Muscle of leg (tissue), 3 donors: ENCODE measurements at regions not wholly inside any gene's neighbourhood (a gene's known extent, or its start where the extent isn't known, plus 50 kb on each side); places are given as distances from the start of the nearest gene placed in this dataset.

ENCODE experiments used
- DNase-seq: peaks from one replicate; pipeline ENCODE4 v3.0.0; 2013
- H3K27ac ChIP-seq: one replicate; pipeline ENCODE4 v1.5.1; 2013; ENCODE audit warnings: mild to moderate bottlenecking, low read length, control low read depth
- H3K27me3 ChIP-seq: one replicate; pipeline ENCODE4 v1.6.1; 2013; ENCODE audit warnings: low read length; ENCODE audit not compliant: control insufficient read depth, insufficient read depth
- H3K36me3 ChIP-seq: one replicate; pipeline ENCODE4 v1.6.1; 2013; ENCODE audit warnings: low read length; ENCODE audit not compliant: control insufficient read depth, insufficient read depth
- H3K4me1 ChIP-seq: one replicate; pipeline ENCODE4 v1.6.1; 2013; ENCODE audit warnings: low read length; ENCODE audit not compliant: control insufficient read depth, insufficient read depth
- H3K4me3 ChIP-seq: one replicate; pipeline ENCODE4 v1.5.1; 2013; ENCODE audit warnings: low read length, control low read depth
- H3K9me3 ChIP-seq: replicated peaks from 2 replicates; pipeline ENCODE4 v1.6.1; 2013; ENCODE audit warnings: low read depth, low read length; ENCODE audit not compliant: control insufficient read depth
- WGBS: methylation state at CpG from one replicate; pipeline ENCODE4 v1.1.5; 2013; ENCODE audit warnings: missing lambda C conversion rate; ENCODE audit not compliant: insufficient coverage; 5-methylcytosine and 5-hydroxymethylcytosine counted together

DNA sequence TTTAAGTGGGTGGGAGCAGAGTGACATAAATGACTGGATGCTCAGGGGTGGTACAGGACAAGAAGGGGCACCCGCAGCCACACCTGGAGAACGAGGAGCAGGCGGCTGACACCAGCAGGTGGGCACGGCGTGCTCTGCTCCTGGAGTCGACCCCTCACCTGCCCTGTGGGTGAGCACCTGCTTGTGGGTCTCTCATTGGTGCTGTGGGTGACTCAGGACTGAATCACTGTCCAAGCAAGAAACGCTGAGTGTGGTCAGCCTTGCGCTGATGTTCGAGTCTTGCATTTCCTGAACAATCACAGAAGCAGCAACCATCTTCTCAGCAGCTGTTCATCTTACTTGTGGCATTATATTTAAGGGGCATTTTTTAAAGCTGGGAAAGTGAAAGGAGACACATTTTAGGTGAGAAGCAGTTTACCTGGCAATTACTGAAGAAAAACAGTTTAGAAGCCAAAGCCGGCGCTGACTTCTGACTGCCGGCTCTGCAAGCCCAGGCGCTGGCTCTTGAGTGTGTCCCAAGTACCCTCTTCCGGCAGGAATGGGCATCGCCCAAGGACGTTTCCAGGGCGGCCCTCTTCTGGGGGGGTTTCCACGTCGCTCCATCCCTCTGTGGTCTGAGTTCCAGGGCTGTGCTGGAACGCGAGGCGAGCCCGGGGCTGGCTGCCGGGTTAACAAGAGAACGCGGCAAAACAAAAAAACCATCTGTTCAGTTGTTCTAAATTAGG lies 145.2 kb upstream of the PFKP start:
- Histone ChIP-seq H3K36me3 (no peaks in the 10 kb centered on the region), H3K4me1 (peaks cover 3% of the 10 kb centered on the region), H3K27me3 (peaks cover 2% of the 10 kb centered on the region), H3K9me3 (no peaks in the 10 kb centered on the region), H3K27ac (no peak overlapping the region), H3K4me3 (no peak overlapping the region)
- no peak for DNase-seq
- WGBS = 89% methylated on average over 17 of the region's 26 CpGs

DNA sequence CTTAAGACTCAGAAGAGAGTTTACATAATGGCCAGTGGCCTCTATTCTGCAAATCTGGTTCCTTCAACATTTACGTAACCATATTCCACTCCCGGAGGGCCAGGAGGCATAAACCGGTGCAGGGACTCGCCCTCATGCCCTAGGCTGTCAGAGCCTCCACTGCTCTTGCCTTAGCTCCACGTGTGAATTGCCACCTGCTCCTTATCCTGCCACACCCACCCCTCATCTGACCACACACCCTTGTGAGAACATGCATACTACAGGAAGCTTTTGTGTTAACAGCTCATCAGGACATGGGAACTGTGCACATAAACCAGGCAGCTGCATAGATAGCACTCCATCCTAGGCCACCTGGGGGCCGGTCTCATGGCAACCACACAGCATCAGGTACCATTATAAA lies 146.7 kb upstream of the PFKP start:
- no peak for DNase-seq
- Histone ChIP-seq H3K4me1 (peaks cover 3% of the 10 kb centered on the region), H3K27me3 (peaks cover 2% of the 10 kb centered on the region), H3K27ac (no peak overlapping the region), H3K36me3 (no peaks in the 10 kb centered on the region), H3K4me3 (no peak overlapping the region), H3K9me3 (no peaks in the 10 kb centered on the region)
- 30% methylated on average over 6 of the region's 6 CpGs for WGBS

DNA sequence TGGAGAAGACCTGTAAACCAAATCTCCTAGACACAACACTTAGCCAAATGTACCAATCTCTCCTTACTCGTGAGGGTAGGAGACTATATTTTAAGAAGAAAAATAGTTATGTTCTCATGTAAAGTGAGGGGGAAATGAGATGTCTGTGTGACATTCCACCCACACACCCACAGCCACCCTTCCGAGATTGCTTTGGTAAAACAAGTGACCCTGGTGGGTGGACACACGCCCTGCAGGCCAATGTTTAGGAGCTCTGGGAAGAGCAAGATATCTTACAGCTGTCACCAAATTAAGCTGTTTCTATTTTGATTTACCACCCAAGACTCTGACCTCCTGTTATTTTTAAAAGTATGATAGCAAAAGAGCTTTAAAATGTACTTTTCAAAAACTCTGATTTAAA lies 147.2 kb upstream of the PFKP start:
- Histone ChIP-seq H3K4me1 (peaks cover 3% of the 10 kb centered on the region), H3K27ac (no peak overlapping the region), H3K36me3 (no peaks in the 10 kb centered on the region), H3K4me3 (no peak overlapping the region), H3K9me3 (no peaks in the 10 kb centered on the region), H3K27me3 (peaks cover 2% of the 10 kb centered on the region)
- WGBS = no CpG with 5 or more reads among the region's 3 CpGs
- no peak for DNase-seq

DNA sequence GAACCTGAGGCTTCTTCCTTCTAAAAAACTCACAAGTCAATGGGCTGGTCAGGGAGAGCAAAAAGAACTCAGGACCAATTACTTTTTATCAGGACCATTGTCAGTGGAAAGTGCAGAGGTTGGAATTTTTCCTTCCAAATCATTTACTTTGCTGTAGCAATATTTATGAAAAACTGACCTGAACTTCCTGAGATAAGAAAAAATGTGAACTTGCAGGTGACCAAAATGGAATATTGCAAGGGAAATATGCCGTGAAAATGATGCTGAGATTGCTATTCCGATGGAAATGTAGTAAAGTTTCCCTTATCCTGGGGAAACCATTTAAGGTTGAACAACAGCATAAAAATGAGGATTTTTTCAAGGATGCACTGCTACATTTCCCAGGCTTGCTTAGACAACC lies 148.3 kb upstream of the PFKP start:
- H3K27me3 ChIP-seq = peaks cover 2% of the 10 kb centered on the region
- peaks cover 3% of the 10 kb centered on the region for H3K4me1 ChIP-seq
- H3K9me3 ChIP-seq = no peaks in the 10 kb centered on the region
- DNase-seq = no peak
- H3K27ac ChIP-seq = no peak overlapping the region
- no peak overlapping the region for H3K4me3 ChIP-seq
- H3K36me3 ChIP-seq = no peaks in the 10 kb centered on the region
- WGBS = 74% methylated on average over 2 of the region's 2 CpGs

DNA sequence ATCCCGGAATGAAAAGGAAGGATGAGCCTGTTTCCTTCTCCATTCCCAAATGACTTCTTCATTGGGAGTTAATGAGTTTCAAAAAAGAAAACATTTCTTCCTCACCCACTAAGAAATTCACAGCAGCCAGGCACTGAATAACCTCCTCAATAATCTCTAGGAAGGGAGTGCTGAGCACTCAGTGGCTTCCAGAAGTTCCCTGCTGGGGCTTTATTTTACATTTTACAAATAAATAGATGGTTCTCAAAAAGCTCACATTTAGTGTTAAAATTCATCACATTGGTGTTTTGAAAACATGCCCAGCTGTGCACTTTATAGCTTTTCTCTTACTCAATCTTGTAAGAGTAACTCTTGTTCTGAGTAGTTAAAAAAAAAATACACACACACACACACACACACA lies 148.9 kb upstream of the PFKP start:
- Histone ChIP-seq H3K9me3 (no peaks in the 10 kb centered on the region), H3K4me1 (peaks cover 3% of the 10 kb centered on the region), H3K27ac (no peak overlapping the region), H3K36me3 (no peaks in the 10 kb centered on the region), H3K4me3 (no peak overlapping the region), H3K27me3 (no peaks in the 10 kb centered on the region)
- no peak for DNase-seq
- no CpG with 5 or more reads among the region's 1 CpG for WGBS

DNA sequence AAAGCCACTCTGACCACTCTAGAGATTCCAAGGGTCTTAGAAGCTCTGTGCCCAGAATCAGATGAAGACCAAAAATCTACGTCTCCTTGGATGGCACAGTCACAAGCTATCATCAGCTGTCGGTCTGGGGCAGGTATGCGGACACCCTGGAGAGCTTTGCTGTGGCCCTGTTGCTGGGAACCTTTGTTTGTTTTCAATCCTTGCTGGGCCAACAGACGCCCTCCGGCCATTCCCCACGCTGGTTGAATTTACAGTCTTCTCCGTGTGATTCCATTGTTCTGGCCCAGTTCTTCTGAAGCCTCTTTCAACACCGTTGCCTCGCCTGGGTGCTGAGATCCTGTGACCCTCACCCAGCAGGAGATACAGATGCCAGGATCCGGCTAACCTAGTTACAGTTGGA lies 149.4 kb upstream of the PFKP start:
- WGBS = 61% methylated on average over 8 of the region's 10 CpGs
- Histone ChIP-seq H3K27me3 (peaks cover 2% of the 10 kb centered on the region), H3K36me3 (no peaks in the 10 kb centered on the region), H3K4me3 (no peak overlapping the region), H3K27ac (no peak overlapping the region), H3K4me1 (peaks cover 3% of the 10 kb centered on the region), H3K9me3 (no peaks in the 10 kb centered on the region)
- no peak for DNase-seq

DNA sequence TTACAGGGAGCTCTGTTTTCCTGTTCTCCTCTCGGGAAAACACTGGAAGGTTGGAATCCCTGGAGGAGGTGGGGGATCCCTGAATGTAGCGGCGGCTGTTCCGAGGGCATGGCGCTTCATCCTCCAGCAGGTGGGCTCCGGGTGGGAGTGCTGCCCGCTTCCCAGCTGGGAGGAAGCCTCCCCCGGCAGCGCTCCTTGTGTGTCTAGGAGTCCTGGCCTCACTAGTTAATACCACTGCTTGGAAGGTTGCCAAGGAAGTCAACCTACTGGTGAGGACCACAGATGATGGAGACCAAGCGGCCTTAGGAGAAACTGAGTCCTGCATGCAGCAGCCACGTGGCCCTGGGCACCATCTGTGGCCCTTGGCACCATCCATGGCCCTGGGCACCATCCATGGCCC lies 151.9 kb upstream of the PFKP start:
- Histone ChIP-seq H3K27ac (no peak overlapping the region), H3K27me3 (peaks cover 2% of the 10 kb centered on the region), H3K9me3 (no peaks in the 10 kb centered on the region), H3K4me3 (no peak overlapping the region), H3K4me1 (no peaks in the 10 kb centered on the region), H3K36me3 (no peaks in the 10 kb centered on the region)
- WGBS = 90% methylated on average over 9 of the region's 11 CpGs
- DNase-seq = no peak

DNA sequence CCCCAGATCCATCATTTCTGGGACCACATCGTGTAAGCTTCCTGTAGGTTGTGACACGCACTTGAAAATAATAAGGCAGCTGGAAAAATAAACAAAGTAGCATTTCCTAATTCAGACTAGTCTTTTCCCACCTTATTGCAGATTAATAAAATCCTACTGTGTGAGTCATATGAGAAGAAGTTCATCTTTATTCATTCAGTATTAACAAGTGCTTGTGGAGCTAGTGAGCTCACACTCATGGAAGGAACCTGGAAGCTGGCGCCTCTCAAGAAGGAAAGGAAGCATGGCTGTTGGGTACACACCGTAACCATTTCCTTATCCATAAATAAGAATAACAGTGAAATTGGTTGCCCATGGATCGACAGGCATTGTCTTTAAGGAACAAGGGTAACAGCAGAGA lies 152.6 kb upstream of the PFKP start:
- no peak for DNase-seq
- WGBS = 100% methylated on average over 1 of the region's 5 CpGs
- H3K36me3 ChIP-seq = no peaks in the 10 kb centered on the region

DNA sequence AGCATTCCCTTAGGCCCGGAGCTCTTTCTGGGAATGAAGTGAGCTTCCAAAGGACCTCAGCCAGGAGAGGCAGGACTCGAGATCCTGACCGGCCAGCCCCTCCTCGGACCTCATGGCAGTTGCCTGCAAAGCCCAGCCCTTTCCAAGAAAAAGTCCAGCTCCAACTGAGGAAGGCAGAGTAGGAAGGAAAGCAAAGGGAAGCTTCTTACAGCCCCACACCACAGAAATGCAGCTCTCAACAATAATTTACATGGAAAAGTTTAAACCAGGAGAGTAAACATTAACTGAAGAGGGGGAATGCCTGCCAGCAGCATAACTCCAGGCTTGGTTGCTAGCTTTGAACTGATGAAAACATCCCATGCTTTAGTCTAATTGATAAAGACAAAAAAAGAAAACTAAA lies 153.9 kb upstream of the PFKP start:
- WGBS = 38% methylated on average over 3 of the region's 4 CpGs
- no peak overlapping the region for H3K27ac ChIP-seq
- H3K4me1 ChIP-seq = no peaks in the 10 kb centered on the region
- DNase-seq = peak; percentile 15
- H3K36me3 ChIP-seq = no peaks in the 10 kb centered on the region
- H3K9me3 ChIP-seq = no peaks in the 10 kb centered on the region
- no peak overlapping the region for H3K4me3 ChIP-seq
- H3K27me3 ChIP-seq = peaks cover 2% of the 10 kb centered on the region

More for the DNA sequence above, 152.6 kb upstream of the PFKP start:
- Histone ChIP-seq H3K4me3 (no peak overlapping the region), H3K4me1 (no peaks in the 10 kb centered on the region), H3K27me3 (peaks cover 2% of the 10 kb centered on the region), H3K27ac (no peak overlapping the region), H3K9me3 (no peaks in the 10 kb centered on the region)

DNA sequence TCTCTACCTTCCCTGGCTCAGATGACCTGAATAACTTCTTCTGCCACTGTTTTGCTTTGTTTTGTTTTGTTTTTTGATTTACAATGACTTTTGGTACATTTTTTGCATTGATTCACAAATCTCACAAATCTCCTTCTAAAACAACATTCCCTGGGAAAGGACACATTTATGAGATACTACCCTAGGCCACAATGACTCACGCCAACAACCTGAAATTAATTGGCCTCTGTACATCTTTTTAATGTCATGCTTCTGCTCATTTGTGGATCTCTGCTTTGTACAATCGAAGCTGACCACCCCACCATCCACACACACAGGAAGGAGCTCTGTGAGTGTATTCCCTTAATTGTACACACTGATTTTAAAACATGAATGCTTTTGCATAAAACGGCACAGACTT lies 156.7 kb upstream of the PFKP start:
- Histone ChIP-seq H3K4me1 (peaks cover 6% of the 10 kb centered on the region), H3K36me3 (no peaks in the 10 kb centered on the region), H3K9me3 (no peaks in the 10 kb centered on the region), H3K27me3 (peaks cover 2% of the 10 kb centered on the region), H3K27ac (no peak overlapping the region), H3K4me3 (no peak overlapping the region)
- no CpG with 5 or more reads among the region's 3 CpGs for WGBS
- no peak for DNase-seq

DNA sequence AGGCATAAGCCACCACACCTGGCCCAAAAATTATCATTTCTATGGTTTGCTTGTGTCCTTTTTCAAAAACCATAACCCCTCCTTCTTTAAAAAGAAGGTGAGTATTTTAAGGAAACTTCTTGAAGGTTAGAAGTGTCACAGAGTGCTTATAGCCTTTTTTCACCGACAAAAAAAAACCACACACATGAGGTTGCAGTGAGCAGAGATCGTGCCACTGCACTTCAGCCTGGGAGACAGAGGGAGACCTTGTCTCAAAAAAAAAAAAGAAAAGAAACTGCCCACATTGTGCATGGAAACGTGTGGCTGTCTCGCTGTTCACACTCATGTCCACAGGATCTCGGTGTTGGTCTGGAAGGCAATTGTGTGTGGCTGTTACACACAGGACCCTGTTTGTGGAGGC lies 157.4 kb upstream of the PFKP start:
- Histone ChIP-seq H3K27ac (no peak overlapping the region), H3K9me3 (no peaks in the 10 kb centered on the region), H3K4me1 (peaks cover 6% of the 10 kb centered on the region), H3K36me3 (no peaks in the 10 kb centered on the region), H3K4me3 (no peak overlapping the region), H3K27me3 (peaks cover 2% of the 10 kb centered on the region)
- 70% methylated on average over 2 of the region's 5 CpGs for WGBS
- no peak for DNase-seq
